Peyer's patch (tissue), 4 donors: ENCODE measurements at regions not wholly inside any gene's neighbourhood (a gene's known extent, or its start where the extent isn't known, plus 50 kb on each side); places are given as distances from the start of the nearest gene placed in this dataset.

ENCODE experiments used
- DNase-seq, 3 donors: peaks; one replicate each; pipeline ENCODE4 v3.0.0-alpha.2; 2017 to 2019
- H3K27ac ChIP-seq, 4 donors: fragments of 200-600 bp; sonication (generic); one replicate each; pipeline ENCODE4 v1.5.1; 2016 to 2019
- H3K27me3 ChIP-seq, 2 donors: fragments of 200-600 bp; sonication (generic); one replicate each; pipeline ENCODE4 v1.5.1; 2019
- H3K36me3 ChIP-seq, 3 donors: fragments of 200-600 bp; sonication (generic); one replicate each; pipeline ENCODE4 v1.5.1; 2016 to 2019
- H3K4me1 ChIP-seq, 4 donors: fragments of 200-600 bp; sonication (generic); one replicate each; pipeline ENCODE4 v1.5.1; 2016 to 2019
- H3K4me3 ChIP-seq, 4 donors: fragments of 200-600 bp; sonication (generic); 1 replicate in 3 of 4; 2 replicates in 1 of 4; pipeline ENCODE4 v1.5.1; 2016 to 2019; ENCODE audit warnings: mild to moderate bottlenecking in 1 of 4
- H3K9me3 ChIP-seq, 4 donors: fragments of 200-600 bp; sonication (generic); one replicate each; pipeline ENCODE4 v1.5.1; 2016 to 2019; ENCODE audit warnings: mild to moderate bottlenecking in 1 of 4
- CTCF ChIP-seq, 6 experiments: fragments of 450-650 bp in 4 of 6; fragments of 200-600 bp in 2 of 6; sonication (generic) in 1 of 6; IDR thresholded peaks; one replicate each; pipeline ENCODE4 v1.5.1; 2017 to 2019; ENCODE audit warnings: antibody characterized with exemption in 6 of 6, mild to moderate bottlenecking in 3 of 6, moderate library complexity in 1 of 6
- POLR2A ChIP-seq, 2 donors: fragments of 450-650 bp; IDR thresholded peaks; one replicate each; pipeline ENCODE4 v1.5.1; 2017; ENCODE audit warnings: antibody characterized with exemption in 2 of 2, mild to moderate bottlenecking in 2 of 2, moderate library complexity in 2 of 2

- H3K4me1 ChIP-seq: no peaks in the 10 kb centered on the region
- no peaks in the 10 kb centered on the region for H3K27me3 ChIP-seq
- H3K36me3 ChIP-seq: no peaks in the 10 kb centered on the region
- no peaks in the 10 kb centered on the region for H3K9me3 ChIP-seq
- DNase-seq: no peak
- TF ChIP-seq POLR2A (IDR thresholded peaks at IDR 0.05): no peak
- H3K27ac ChIP-seq: no peak overlapping the region
- no peak overlapping the region for H3K4me3 ChIP-seq
Observed at GRCh38 chr1:221907166-221907932, 165.5 kb upstream of the DUSP10 start.

DNA sequence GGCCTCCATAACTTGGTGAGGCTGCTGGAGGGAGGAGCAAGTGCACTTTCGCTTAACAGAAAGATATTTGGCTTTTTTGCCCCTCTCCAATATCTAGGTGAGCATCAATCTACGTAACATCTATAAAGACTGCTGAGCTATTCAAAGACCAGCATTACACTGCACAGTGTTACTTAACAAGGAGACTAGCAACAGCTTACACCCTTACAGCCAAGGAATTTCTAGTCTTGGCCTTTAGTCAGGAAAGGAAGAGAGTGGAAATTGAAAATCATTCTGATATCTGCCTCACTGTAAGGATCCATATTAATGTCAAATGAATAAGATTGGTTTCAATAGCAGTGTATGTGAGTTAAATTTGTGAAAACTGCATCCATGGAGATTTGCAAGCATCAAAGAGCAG lies 163.9 kb upstream of the DUSP10 start:
- no peak for DNase-seq
- TF ChIP-seq CTCF (IDR thresholded peaks at IDR 0.05): no peak
- TF ChIP-seq POLR2A (IDR thresholded peaks at IDR 0.05): no peak
- H3K27me3 ChIP-seq: no peaks in the 10 kb centered on the region
- no peaks in the 10 kb centered on the region for H3K9me3 ChIP-seq
- no peaks in the 10 kb centered on the region for H3K36me3 ChIP-seq
- no peak overlapping the region for H3K4me3 ChIP-seq
- H3K27ac ChIP-seq: no peak overlapping the region
- no peaks in the 10 kb centered on the region for H3K4me1 ChIP-seq

GRCh38 chr1:221904319-221904718 lies 162.4 kb upstream of the DUSP10 start:
- H3K36me3 ChIP-seq: no peaks in the 10 kb centered on the region
- H3K4me3 ChIP-seq: no peak overlapping the region
- no peaks in the 10 kb centered on the region for H3K9me3 ChIP-seq
- H3K27ac ChIP-seq: no peak overlapping the region
- DNase-seq: no peak
- no peak for TF ChIP-seq POLR2A (IDR thresholded peaks at IDR 0.05)
- TF ChIP-seq CTCF (IDR thresholded peaks at IDR 0.05): no peak
- no peaks in the 10 kb centered on the region for H3K27me3 ChIP-seq
- no peaks in the 10 kb centered on the region for H3K4me1 ChIP-seq

DNA sequence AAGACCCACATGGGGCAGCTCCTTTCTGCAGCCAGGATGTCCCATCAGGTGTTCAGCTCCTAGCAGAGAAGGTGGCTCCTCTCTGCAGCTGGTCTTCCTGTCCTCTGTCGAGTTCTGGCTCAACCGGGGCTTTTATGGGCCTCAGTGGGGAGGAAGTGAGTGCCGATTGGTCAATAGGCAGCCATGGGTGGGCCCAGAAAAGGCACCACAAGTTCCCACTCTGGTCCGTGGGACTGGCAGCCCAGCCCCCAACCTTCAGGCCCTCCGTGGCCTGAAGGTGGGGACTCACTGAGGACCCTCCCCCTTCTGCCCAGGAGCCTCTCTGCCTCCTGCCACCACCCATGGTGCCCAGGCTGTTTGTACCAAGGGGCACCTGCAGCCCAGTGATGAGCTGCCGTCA lies 161.7 kb upstream of the DUSP10 start:
- Histone ChIP-seq H3K9me3 (no peaks in the 10 kb centered on the region), H3K27me3 (no peaks in the 10 kb centered on the region), H3K4me3 (no peak overlapping the region), H3K4me1 (no peaks in the 10 kb centered on the region), H3K36me3 (no peaks in the 10 kb centered on the region), H3K27ac (no peak overlapping the region)
- no peak for TF ChIP-seq POLR2A (IDR thresholded peaks at IDR 0.05)
- no peak for TF ChIP-seq CTCF (IDR thresholded peaks at IDR 0.05)
- DNase-seq: no peak

DNA sequence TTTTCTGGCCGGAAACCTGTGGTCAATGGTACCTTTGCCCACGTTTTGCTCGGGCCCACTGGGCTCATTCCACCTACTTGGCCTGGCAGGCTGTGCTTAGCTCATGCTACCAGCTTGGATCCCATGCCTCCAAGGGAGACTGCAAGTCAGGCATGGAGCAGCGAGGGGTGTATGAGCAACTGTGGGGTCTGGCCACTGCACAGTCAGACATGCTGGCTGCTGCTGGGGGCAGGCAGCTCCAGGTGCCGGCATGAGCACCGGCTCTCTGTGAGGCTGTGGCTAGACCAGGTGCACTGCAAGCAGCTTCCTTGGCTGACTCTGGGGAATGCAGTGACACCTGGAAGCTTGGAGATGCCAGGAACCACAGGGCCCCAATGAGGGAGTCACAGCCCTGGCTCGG lies 161.1 kb upstream of the DUSP10 start:
- H3K27me3 ChIP-seq: no peaks in the 10 kb centered on the region
- no peaks in the 10 kb centered on the region for H3K36me3 ChIP-seq
- H3K4me3 ChIP-seq: no peak overlapping the region
- no peak for DNase-seq
- H3K9me3 ChIP-seq: no peaks in the 10 kb centered on the region
- TF ChIP-seq CTCF (IDR thresholded peaks at IDR 0.05): no peak
- TF ChIP-seq POLR2A (IDR thresholded peaks at IDR 0.05): no peak
- H3K4me1 ChIP-seq: no peaks in the 10 kb centered on the region
- no peak overlapping the region for H3K27ac ChIP-seq

DNA sequence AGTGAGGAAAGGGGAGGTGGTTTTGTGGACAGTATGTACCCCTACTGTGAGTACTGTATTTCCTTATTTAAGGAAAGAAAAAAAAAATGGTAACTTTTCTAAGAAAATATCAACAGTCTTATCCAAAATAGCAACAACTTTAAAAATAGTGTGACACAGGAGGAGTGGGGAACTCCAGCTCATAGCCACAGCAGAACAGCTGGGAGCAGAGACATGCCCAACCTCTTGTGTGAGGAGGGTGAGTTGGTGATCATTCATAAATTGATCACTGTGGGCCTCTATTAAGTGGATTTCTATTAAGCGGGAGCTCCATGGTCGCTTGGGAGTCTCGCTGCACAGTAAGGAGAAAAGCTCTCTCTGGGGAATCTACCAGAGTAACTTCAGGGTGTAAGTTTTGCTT lies 158.8 kb upstream of the DUSP10 start:
- H3K9me3 ChIP-seq: no peaks in the 10 kb centered on the region
- H3K27me3 ChIP-seq: no peaks in the 10 kb centered on the region
- no peak overlapping the region for H3K27ac ChIP-seq
- TF ChIP-seq CTCF (IDR thresholded peaks at IDR 0.05) (no peak), POLR2A (IDR thresholded peaks at IDR 0.05) (no peak)
- no peaks in the 10 kb centered on the region for H3K36me3 ChIP-seq
- H3K4me1 ChIP-seq: no peaks in the 10 kb centered on the region
- no peak for DNase-seq
- H3K4me3 ChIP-seq: no peak overlapping the region
